Lung (tissue), 11 donors: ENCODE measurements at regions not wholly inside any gene's neighbourhood (a gene's known extent, or its start where the extent isn't known, plus 50 kb on each side); places are given as distances from the start of the nearest gene placed in this dataset.

ENCODE experiments used
- ATAC-seq: fragments of 200-7000 bp; cut with Tn5 transposase; one replicate; pipeline ENCODE4 v1.9.1; 2020; ENCODE audit warnings: moderate number of reproducible peaks; ENCODE audit not compliant: insufficient read depth, low FRiP score
- DNase-seq, 3 donors: peaks; one replicate each; pipeline ENCODE4 v3.0.0-alpha.2; 2013 to 2017
- H3K27ac ChIP-seq, 2 donors: one replicate each; pipeline ENCODE4 v1.5.1; 2013; ENCODE audit warnings: mild to moderate bottlenecking in 2 of 2, moderate library complexity in 2 of 2, control low read depth in 1 of 2, inconsistent platforms in 1 of 2, low read depth in 1 of 2, low read length in 1 of 2
- H3K27me3 ChIP-seq, 3 donors: one replicate each; pipeline ENCODE4 v1.5.1; 2013; ENCODE audit warnings: low read length in 2 of 3; ENCODE audit not compliant: control insufficient read depth in 3 of 3, insufficient read depth in 3 of 3
- H3K36me3 ChIP-seq, 4 donors: one replicate each; pipeline ENCODE4 v1.5.1; 2013; ENCODE audit warnings: low read length in 4 of 4, mild to moderate bottlenecking in 1 of 4, moderate library complexity in 1 of 4; ENCODE audit not compliant: control insufficient read depth in 4 of 4, insufficient read depth in 4 of 4
- H3K4me1 ChIP-seq, 5 donors: one replicate each; pipeline ENCODE4 v1.5.1; 2013; ENCODE audit warnings: low read length in 5 of 5, mild to moderate bottlenecking in 2 of 5, moderate library complexity in 1 of 5; ENCODE audit not compliant: control insufficient read depth in 5 of 5, insufficient read depth in 5 of 5
- H3K4me3 ChIP-seq: one replicate; pipeline ENCODE4 v1.5.1; 2013; ENCODE audit warnings: mild to moderate bottlenecking, control low read depth, moderate library complexity
- H3K9ac ChIP-seq, 2 donors: one replicate each; pipeline ENCODE4 v1.5.1; 2013; ENCODE audit warnings: low read length in 2 of 2, control low read depth in 1 of 2; ENCODE audit not compliant: insufficient read depth in 1 of 2
- H3K9me3 ChIP-seq, 4 donors: one replicate each; pipeline ENCODE4 v1.5.1; 2013; ENCODE audit warnings: low read length in 3 of 4, mild to moderate bottlenecking in 1 of 4, moderate library complexity in 1 of 4; ENCODE audit not compliant: control insufficient read depth in 4 of 4, insufficient read depth in 3 of 4
- CTCF ChIP-seq: IDR thresholded peaks from 2 replicates; pipeline ENCODE4 v1.5.1; 2012; ENCODE audit warnings: mild to moderate bottlenecking; ENCODE audit errors: control extremely low read depth, extremely low read depth
- WGBS, 2 donors: extraction: QIAGEN DNeasy Blood & Tissue Kit; methylation state at CpG; one replicate each; pipeline ENCODE4 v1.1.7; 2013; 5-methylcytosine and 5-hydroxymethylcytosine counted together
- donor health status: control.
- donor health status: control.
- donor health status: Bipolar disorder and iron deficiency.
- donor health status: healthy.
- donor health status: DM: yes; HTN: yes; CAD: no.

DNA sequence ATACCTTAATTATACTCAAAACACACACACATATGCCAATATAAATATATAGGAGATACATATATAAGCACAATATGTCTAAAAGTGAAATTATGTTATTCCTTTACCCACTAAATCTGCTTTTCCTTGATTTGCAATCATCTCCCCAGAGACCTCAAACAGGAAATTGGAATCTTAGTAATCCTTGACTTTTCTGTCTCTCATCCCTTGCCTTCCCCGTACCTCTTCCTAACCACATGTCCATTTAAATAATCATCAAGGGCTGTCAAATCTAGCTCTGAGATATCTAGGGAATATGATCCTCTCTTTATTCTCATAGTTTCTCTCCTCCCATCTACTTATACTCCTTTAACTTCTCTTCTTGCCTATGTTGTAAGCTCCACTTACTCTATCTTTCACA, 336.6 kb downstream of the HGF start:
- no peak overlapping the region for H3K27ac ChIP-seq
- H3K27me3 ChIP-seq, result no peaks in the 10 kb centered on the region
- H3K9ac ChIP-seq, result no peak overlapping the region
- peaks cover 0 to 6% (median 0%) of the 10 kb centered on the region in 5 donors for H3K4me1 ChIP-seq
- 85 to 91% methylated on average over 1 of the region's 1 CpG for WGBS, 2 donors
- H3K9me3 ChIP-seq, result peaks cover 0 to 3% (median 0%) of the 10 kb centered on the region in 4 donors
- H3K4me3 ChIP-seq, result no peak overlapping the region
- no peak for DNase-seq
- no peaks in the 10 kb centered on the region for H3K36me3 ChIP-seq
- no peak for TF ChIP-seq CTCF
- no peak for ATAC-seq

GRCh38 chr7:81430761-81431160, 339.1 kb downstream of the HGF start:
- H3K4me1 ChIP-seq, result peaks cover 0 to 6% (median 0%) of the 10 kb centered on the region in 5 donors
- peaks cover 0 to 3% (median 0%) of the 10 kb centered on the region in 4 donors for H3K9me3 ChIP-seq
- DNase-seq, result peak in 2 of 3 donors; percentile 22 to 47
- no peak for TF ChIP-seq CTCF
- H3K27ac ChIP-seq, result no peak overlapping the region
- WGBS, 2 donors, result 60 to 63% methylated on average over 1 of the region's 1 CpG
- no peak overlapping the region for H3K4me3 ChIP-seq
- H3K9ac ChIP-seq, result no peak overlapping the region
- no peaks in the 10 kb centered on the region for H3K27me3 ChIP-seq
- no peak for ATAC-seq
- H3K36me3 ChIP-seq, result no peaks in the 10 kb centered on the region

DNA sequence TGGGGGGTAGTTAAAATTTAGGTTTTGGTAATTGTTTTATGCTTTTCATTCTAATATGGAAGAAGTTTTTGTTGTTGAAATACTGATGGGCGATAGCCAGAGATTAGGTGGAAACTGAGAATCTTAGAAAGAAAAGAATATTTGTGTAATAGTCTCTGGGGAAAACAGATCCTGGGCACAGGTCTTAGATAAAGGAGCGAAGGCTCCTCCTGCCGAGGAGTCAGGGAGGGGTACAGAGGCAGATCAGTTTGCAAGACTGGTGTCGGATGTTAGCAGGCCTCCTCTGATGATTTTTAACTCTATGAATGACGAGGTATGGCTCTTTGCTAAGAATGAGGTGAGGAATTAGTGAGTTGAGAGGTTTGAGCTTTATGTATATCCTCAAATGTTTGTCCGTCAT, 339.7 kb downstream of the HGF start:
- Histone ChIP-seq H3K9ac (no peak overlapping the region), H3K27me3 (no peaks in the 10 kb centered on the region), H3K27ac (no peak overlapping the region), H3K9me3 (peaks cover 0 to 3% (median 0%) of the 10 kb centered on the region in 4 donors), H3K36me3 (no peaks in the 10 kb centered on the region), H3K4me1 (peaks cover 0 to 6% (median 0%) of the 10 kb centered on the region in 5 donors), H3K4me3 (no peak overlapping the region)
- DNase-seq, result no peak
- WGBS, 2 donors, result 84 to 92% methylated on average over 6 of the region's 6 CpGs
- ATAC-seq, result no peak
- no peak for TF ChIP-seq CTCF

- DNase-seq, result no peak
- 62 to 82% methylated on average over 2 of the region's 2 CpGs for WGBS, 2 donors
- Histone ChIP-seq H3K4me3 (no peak overlapping the region), H3K4me1 (peaks cover 0 to 6% (median 0%) of the 10 kb centered on the region in 5 donors), H3K27ac (no peak overlapping the region), H3K36me3 (no peaks in the 10 kb centered on the region), H3K9ac (no peak overlapping the region), H3K9me3 (no peaks in the 10 kb centered on the region), H3K27me3 (no peaks in the 10 kb centered on the region)
- TF ChIP-seq CTCF, result no peak
- no peak for ATAC-seq
These were observed 342.4 kb downstream of the HGF start for GRCh38 chr7:81427461-81427860.
